HG03175 (cell line): ENCODE measurements at regions not wholly inside any gene's neighbourhood (a gene's known extent, or its start where the extent isn't known, plus 50 kb on each side); places are given as distances from the start of the nearest gene placed in this dataset.
A peak's percentile ranks its signal among the peaks of the same experiment; 100 is the strongest.
"Not testable (repeated sequence)": the region's sequence is repeated elsewhere in the genome, so short reads cannot be mapped to it uniquely, and the experiment has no call there.

Source experiments
- ATAC-seq: cut with Tn5 transposase; IDR thresholded peaks from one replicate; pipeline ENCODE4 v1.9.1; 2021; ENCODE audit warnings: mild to moderate bottlenecking, moderate library complexity; ENCODE audit not compliant: unreplicated experiment

GRCh38 chr5:152184266-152184665 lies 220.8 kb downstream of the NMUR2 start:
- no peak for ATAC-seq

GRCh38 chr5:152181461-152181860 lies 223.6 kb downstream of the NMUR2 start:
- ATAC-seq: no peak

GRCh38 chr5:152178350-152178699 lies 226.8 kb downstream of the NMUR2 start:
- ATAC-seq: no peak

- ATAC-seq: no peak
Observed at GRCh38 chr5:152177626-152178349, 227.3 kb downstream of the NMUR2 start.

- no peak for ATAC-seq
Observed at GRCh38 chr5:152171888-152172287, 233.2 kb downstream of the NMUR2 start.

GRCh38 chr5:152170350-152170749 lies 234.7 kb downstream of the NMUR2 start:
- no peak for ATAC-seq

GRCh38 chr5:152164860-152165259 lies 240.2 kb upstream of the GLRA1 start:
- ATAC-seq: no peak

GRCh38 chr5:152159894-152160293 lies 235.2 kb upstream of the GLRA1 start:
- ATAC-seq: not testable (repeated sequence)

GRCh38 chr5:152154452-152154851 lies 229.8 kb upstream of the GLRA1 start:
- ATAC-seq: not testable (repeated sequence)

GRCh38 chr5:152151940-152152339 lies 227.3 kb upstream of the GLRA1 start:
- ATAC-seq: no peak

GRCh38 chr5:152151113-152151512 lies 226.5 kb upstream of the GLRA1 start:
- no peak for ATAC-seq

- no peak for ATAC-seq
Observed at GRCh38 chr5:152147286-152147685, 222.6 kb upstream of the GLRA1 start.

GRCh38 chr5:152146566-152146965 lies 221.9 kb upstream of the GLRA1 start:
- no peak for ATAC-seq

GRCh38 chr5:152144556-152144955 lies 219.9 kb upstream of the GLRA1 start:
- ATAC-seq: no peak

GRCh38 chr5:152144030-152144429 lies 219.4 kb upstream of the GLRA1 start:
- no peak for ATAC-seq

GRCh38 chr5:152142840-152143469 lies 218.3 kb upstream of the GLRA1 start:
- ATAC-seq: peak; percentile 88

- no peak for ATAC-seq
Observed at GRCh38 chr5:152140347-152140746, 215.7 kb upstream of the GLRA1 start.

- ATAC-seq: no peak
Observed at GRCh38 chr5:152137063-152137462, 212.4 kb upstream of the GLRA1 start.

GRCh38 chr5:152136321-152136720 lies 211.7 kb upstream of the GLRA1 start:
- no peak for ATAC-seq

GRCh38 chr5:152135827-152136226 lies 211.2 kb upstream of the GLRA1 start:
- ATAC-seq: no peak

GRCh38 chr5:152125661-152126205 lies 201.1 kb upstream of the GLRA1 start:
- ATAC-seq: no peak

- ATAC-seq: no peak
Observed at GRCh38 chr5:152124409-152125041, 199.9 kb upstream of the GLRA1 start.
